GM19372 (cell line): ENCODE measurements at regions not wholly inside any gene's neighbourhood (a gene's known extent, or its start where the extent isn't known, plus 50 kb on each side); places are given as distances from the start of the nearest gene placed in this dataset.

Source experiments
- ATAC-seq: cut with Tn5 transposase; IDR thresholded peaks from one replicate; pipeline ENCODE4 v1.9.1; 2021; ENCODE audit warnings: mild to moderate bottlenecking, low read depth, moderate library complexity; ENCODE audit not compliant: unreplicated experiment

- no peak for ATAC-seq
These were observed 53.8 kb upstream of the PSEN2 start for GRCh38 chr1:226816576-226816975.

- no peak for ATAC-seq
These were observed 55.5 kb upstream of the PSEN2 start for GRCh38 chr1:226814751-226815537.

- ATAC-seq, result no peak
These were observed 56.5 kb upstream of the PSEN2 start for GRCh38 chr1:226813671-226814591.

GRCh38 chr1:226810681-226811080 lies 59.7 kb upstream of the PSEN2 start:
- ATAC-seq, result no peak

- no peak for ATAC-seq
These were observed 60.4 kb upstream of the PSEN2 start for GRCh38 chr1:226809785-226810571.

- ATAC-seq, result no peak
These were observed 61.9 kb upstream of the PSEN2 start for GRCh38 chr1:226808501-226808900.

GRCh38 chr1:226806988-226807387 lies 63.4 kb upstream of the PSEN2 start:
- ATAC-seq, result no peak

GRCh38 chr1:226804907-226805759 lies 65.3 kb upstream of the PSEN2 start:
- no peak for ATAC-seq

- ATAC-seq, result no peak
These were observed 61.8 kb upstream of the ITPKB start for GRCh38 chr1:226800763-226801380.

- ATAC-seq, result no peak
These were observed 60.7 kb upstream of the ITPKB start for GRCh38 chr1:226799634-226800281.

GRCh38 chr1:226798427-226799411 lies 59.6 kb upstream of the ITPKB start:
- ATAC-seq, result peak; percentile 63

GRCh38 chr1:226797151-226797550 lies 58.1 kb upstream of the ITPKB start:
- no peak for ATAC-seq

GRCh38 chr1:226793620-226794276 lies 54.7 kb upstream of the ITPKB start:
- no peak for ATAC-seq

GRCh38 chr1:226792368-226792767 lies 53.3 kb upstream of the ITPKB start:
- ATAC-seq, result no peak

- ATAC-seq, result no peak
These were observed 51.6 kb upstream of the ITPKB start for GRCh38 chr1:226790545-226791181.

GRCh38 chr1:226788965-226789364 lies 49.9 kb upstream of the ITPKB start:
- no peak for ATAC-seq
